ENCODE measurements at regions not wholly inside any gene's neighbourhood (a gene's known extent, or its start where the extent isn't known, plus 50 kb on each side); places are given as distances from the start of the nearest gene placed in this dataset.
A peak's percentile ranks its signal among the peaks of the same experiment; 100 is the strongest.

GRCh38 chr4:1579901-1580691 lies 104.0 kb downstream of the FAM53A start:
- Histone ChIP-seq H3K27me3 (ENCODE audit: control insufficient read depth in 2 of 2, insufficient read depth in 1 of 2, low read length in 1 of 2) (peaks cover 5 to 40% of the 10 kb centered on the region in 2 donors), H3K36me3 (ENCODE audit: control insufficient read depth in 2 of 2, insufficient read depth in 2 of 2, low read length in 1 of 2) (no peaks in the 10 kb centered on the region), H3K4me3 (ENCODE audit: low read length in 2 of 2) (peak overlapping the region; percentile 34 to 56), H3K4me1 (ENCODE audit: control insufficient read depth in 2 of 2, insufficient read depth in 2 of 2, low read length in 2 of 2) (peaks cover 0 to 7% of the 10 kb centered on the region in 2 donors), H3K27ac (ENCODE audit: low read depth in 1 of 2, low read length in 1 of 2) (peak overlapping the region in 1 of 2 donors; percentile 53), H3K9me3 (ENCODE audit: control insufficient read depth in 2 of 2, insufficient read depth in 1 of 2, low read length in 1 of 2) (peaks cover 0 to 2% of the 10 kb centered on the region in 2 donors)
- 1% methylated on average over 46 of the region's 46 CpGs for WGBS
- DNase-seq (ENCODE audit: low read depth in 6 of 9, low spot score in 9 of 9), result peak in 2 of 9 donors; percentile 16 to 54

DNA sequence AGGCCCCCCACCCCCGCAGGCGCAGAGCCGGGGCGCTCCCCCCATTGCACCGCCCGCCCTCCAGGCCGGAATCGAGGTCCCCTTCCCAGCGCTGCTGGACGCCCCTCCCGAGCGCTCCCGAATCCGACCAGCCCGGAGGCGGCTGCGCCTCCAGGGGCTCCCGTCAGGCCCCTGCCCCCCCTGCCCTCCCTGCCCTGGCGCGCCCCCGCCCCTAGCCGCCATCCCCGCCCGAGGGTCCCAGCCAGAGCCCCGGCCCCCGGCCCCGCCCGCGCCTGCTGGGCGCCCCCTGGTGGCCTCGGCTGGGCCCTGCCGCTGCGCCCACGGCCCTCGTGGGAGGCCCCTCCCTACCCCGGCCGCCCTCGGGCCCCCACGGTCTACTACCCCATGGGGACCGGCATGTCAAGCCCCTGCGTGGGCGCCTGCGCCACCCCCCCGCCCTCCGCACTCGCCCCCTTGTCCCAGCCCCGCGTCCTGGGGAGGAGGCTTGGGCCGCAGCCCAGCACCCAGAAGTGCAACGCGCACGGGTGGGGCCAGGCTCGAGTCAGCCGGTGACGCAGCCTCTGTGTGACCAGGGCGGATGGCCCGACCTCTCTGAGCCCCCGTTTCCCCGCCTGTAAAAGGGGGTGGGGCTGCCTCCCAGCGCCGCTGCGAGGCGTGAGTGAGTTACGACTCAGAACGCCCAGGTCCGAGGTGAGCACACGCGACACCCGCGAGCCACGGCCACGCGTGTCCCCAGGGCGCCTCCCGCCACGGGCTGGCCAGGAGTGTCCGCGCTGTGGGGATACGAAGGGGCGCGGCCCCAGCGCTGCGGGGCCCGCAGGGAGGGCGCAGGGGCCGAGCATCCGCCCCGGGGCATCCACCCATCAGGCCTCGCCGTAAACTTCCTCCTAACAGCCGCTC lies 104.9 kb downstream of the FAM53A start:
- Histone ChIP-seq H3K4me1 (ENCODE audit: control insufficient read depth in 2 of 2, insufficient read depth in 2 of 2, low read length in 2 of 2) (peaks cover 0 to 7% of the 10 kb centered on the region in 2 donors), H3K9me3 (ENCODE audit: control insufficient read depth in 2 of 2, insufficient read depth in 1 of 2, low read length in 1 of 2) (peaks cover 0 to 2% of the 10 kb centered on the region in 2 donors), H3K36me3 (ENCODE audit: control insufficient read depth in 2 of 2, insufficient read depth in 2 of 2, low read length in 1 of 2) (no peaks in the 10 kb centered on the region), H3K4me3 (ENCODE audit: low read length in 2 of 2) (peak overlapping the region; percentile 34 to 56), H3K27me3 (ENCODE audit: control insufficient read depth in 2 of 2, insufficient read depth in 1 of 2, low read length in 1 of 2) (peaks cover 5 to 40% of the 10 kb centered on the region in 2 donors), H3K27ac (ENCODE audit: low read depth in 1 of 2, low read length in 1 of 2) (peak overlapping the region in 1 of 2 donors; percentile 53)
- WGBS, result 1% methylated on average over 91 of the region's 91 CpGs
- DNase-seq (ENCODE audit: low read depth in 6 of 9, low spot score in 9 of 9), result peak in 2 of 9 donors; percentile 15 to 40

GRCh38 chr4:1578251-1578773 lies 105.8 kb downstream of the FAM53A start:
- Histone ChIP-seq H3K36me3 (ENCODE audit: control insufficient read depth in 2 of 2, insufficient read depth in 2 of 2, low read length in 1 of 2) (no peaks in the 10 kb centered on the region), H3K4me3 (ENCODE audit: low read length in 2 of 2) (no peak overlapping the region), H3K9me3 (ENCODE audit: control insufficient read depth in 2 of 2, insufficient read depth in 1 of 2, low read length in 1 of 2) (peaks cover 0 to 2% of the 10 kb centered on the region in 2 donors), H3K4me1 (ENCODE audit: control insufficient read depth in 2 of 2, insufficient read depth in 2 of 2, low read length in 2 of 2) (peaks cover 0 to 7% of the 10 kb centered on the region in 2 donors), H3K27me3 (ENCODE audit: control insufficient read depth in 2 of 2, insufficient read depth in 1 of 2, low read length in 1 of 2) (peaks cover 5 to 40% of the 10 kb centered on the region in 2 donors), H3K27ac (ENCODE audit: low read depth in 1 of 2, low read length in 1 of 2) (no peak overlapping the region)
- WGBS, result 51% methylated on average over 34 of the region's 34 CpGs
- no peak for DNase-seq (ENCODE audit: low read depth in 6 of 9, low spot score in 9 of 9)

DNA sequence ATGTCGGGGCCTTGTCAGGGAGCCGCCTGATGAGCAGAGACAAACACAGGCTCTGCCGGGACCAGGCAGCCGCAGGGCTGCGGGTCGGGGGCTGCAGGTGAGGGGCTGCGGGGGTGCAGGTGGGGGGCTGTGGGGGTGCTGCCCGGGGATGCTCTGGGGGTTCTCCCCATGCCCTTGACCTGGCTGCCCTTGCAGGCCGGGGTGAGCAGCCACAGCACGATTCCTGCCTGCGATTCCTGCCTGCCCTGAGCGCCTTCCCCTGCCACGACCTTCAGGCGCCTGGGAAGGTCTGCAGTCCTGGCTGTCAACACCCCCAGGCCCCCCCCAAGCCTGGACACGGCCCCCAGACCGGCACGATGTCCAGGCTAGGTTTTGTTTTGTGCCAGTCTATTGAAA lies 106.3 kb downstream of the FAM53A start:
- H3K36me3 ChIP-seq (ENCODE audit: control insufficient read depth in 2 of 2, insufficient read depth in 2 of 2, low read length in 1 of 2), result no peaks in the 10 kb centered on the region
- H3K27ac ChIP-seq (ENCODE audit: low read depth in 1 of 2, low read length in 1 of 2), result no peak overlapping the region
- H3K4me1 ChIP-seq (ENCODE audit: control insufficient read depth in 2 of 2, insufficient read depth in 2 of 2, low read length in 2 of 2), result peaks cover 0 to 7% of the 10 kb centered on the region in 2 donors
- no peak overlapping the region for H3K4me3 ChIP-seq (ENCODE audit: low read length in 2 of 2)
- peaks cover 0 to 2% of the 10 kb centered on the region in 2 donors for H3K9me3 ChIP-seq (ENCODE audit: control insufficient read depth in 2 of 2, insufficient read depth in 1 of 2, low read length in 1 of 2)
- peaks cover 5 to 40% of the 10 kb centered on the region in 2 donors for H3K27me3 ChIP-seq (ENCODE audit: control insufficient read depth in 2 of 2, insufficient read depth in 1 of 2, low read length in 1 of 2)
- 88% methylated on average over 17 of the region's 17 CpGs for WGBS
- no peak for DNase-seq (ENCODE audit: low read depth in 6 of 9, low spot score in 9 of 9)

- H3K4me1 ChIP-seq (ENCODE audit: control insufficient read depth in 2 of 2, insufficient read depth in 2 of 2, low read length in 2 of 2), result peaks cover 0 to 7% of the 10 kb centered on the region in 2 donors
- H3K4me3 ChIP-seq (ENCODE audit: low read length in 2 of 2), result no peak overlapping the region
- WGBS, result 96% methylated on average over 30 of the region's 30 CpGs
- no peak for DNase-seq (ENCODE audit: low read depth in 6 of 9, low spot score in 9 of 9)
- no peaks in the 10 kb centered on the region for H3K36me3 ChIP-seq (ENCODE audit: control insufficient read depth in 2 of 2, insufficient read depth in 2 of 2, low read length in 1 of 2)
- H3K27ac ChIP-seq (ENCODE audit: low read depth in 1 of 2, low read length in 1 of 2), result no peak overlapping the region
- peaks cover 0 to 2% of the 10 kb centered on the region in 2 donors for H3K9me3 ChIP-seq (ENCODE audit: control insufficient read depth in 2 of 2, insufficient read depth in 1 of 2, low read length in 1 of 2)
- H3K27me3 ChIP-seq (ENCODE audit: control insufficient read depth in 2 of 2, insufficient read depth in 1 of 2, low read length in 1 of 2), result peaks cover 5 to 37% of the 10 kb centered on the region in 2 donors
Observed at GRCh38 chr4:1576961-1577821, 106.9 kb downstream of the FAM53A start.

DNA sequence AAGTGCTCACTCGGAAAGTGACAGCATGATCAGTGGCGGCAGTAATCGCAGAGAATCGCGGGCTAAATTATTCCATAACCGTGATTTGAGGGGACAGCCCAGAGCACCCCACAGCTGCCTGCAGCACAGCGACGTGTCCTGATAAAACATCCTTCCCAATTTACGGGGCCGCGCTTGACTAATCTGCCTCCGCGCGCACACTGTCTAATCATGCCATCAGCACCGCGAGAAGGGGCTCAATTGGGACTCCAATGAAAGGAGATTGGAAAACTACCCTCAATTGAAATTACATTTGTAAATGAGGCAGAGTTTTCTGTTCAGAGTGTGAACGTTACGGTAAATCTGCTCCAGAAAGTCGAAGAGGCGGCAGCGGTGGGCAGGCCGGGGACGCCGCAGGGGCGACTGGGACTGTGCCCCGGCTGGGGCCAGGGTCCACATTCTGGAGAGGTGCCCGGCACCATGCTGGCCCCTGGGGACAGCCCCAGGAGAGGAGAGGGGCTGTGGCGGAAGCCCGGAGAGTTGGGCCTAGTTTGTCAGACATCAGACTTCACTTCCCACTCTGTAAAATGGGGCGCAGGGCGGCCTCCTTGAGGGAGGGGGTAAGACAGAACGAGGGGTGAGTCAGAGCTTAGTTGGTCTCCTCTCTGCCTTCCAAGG lies 107.7 kb downstream of the FAM53A start:
- H3K36me3 ChIP-seq (ENCODE audit: control insufficient read depth in 2 of 2, insufficient read depth in 2 of 2, low read length in 1 of 2), result no peaks in the 10 kb centered on the region
- no peak overlapping the region for H3K27ac ChIP-seq (ENCODE audit: low read depth in 1 of 2, low read length in 1 of 2)
- WGBS, result 96% methylated on average over 32 of the region's 32 CpGs
- no peak overlapping the region for H3K4me3 ChIP-seq (ENCODE audit: low read length in 2 of 2)
- peaks cover 0 to 7% of the 10 kb centered on the region in 2 donors for H3K4me1 ChIP-seq (ENCODE audit: control insufficient read depth in 2 of 2, insufficient read depth in 2 of 2, low read length in 2 of 2)
- H3K9me3 ChIP-seq (ENCODE audit: control insufficient read depth in 2 of 2, insufficient read depth in 1 of 2, low read length in 1 of 2), result peaks cover 0 to 2% of the 10 kb centered on the region in 2 donors
- DNase-seq (ENCODE audit: low read depth in 6 of 9, low spot score in 9 of 9), result no peak
- peaks cover 5 to 35% of the 10 kb centered on the region in 2 donors for H3K27me3 ChIP-seq (ENCODE audit: control insufficient read depth in 2 of 2, insufficient read depth in 1 of 2, low read length in 1 of 2)

DNA sequence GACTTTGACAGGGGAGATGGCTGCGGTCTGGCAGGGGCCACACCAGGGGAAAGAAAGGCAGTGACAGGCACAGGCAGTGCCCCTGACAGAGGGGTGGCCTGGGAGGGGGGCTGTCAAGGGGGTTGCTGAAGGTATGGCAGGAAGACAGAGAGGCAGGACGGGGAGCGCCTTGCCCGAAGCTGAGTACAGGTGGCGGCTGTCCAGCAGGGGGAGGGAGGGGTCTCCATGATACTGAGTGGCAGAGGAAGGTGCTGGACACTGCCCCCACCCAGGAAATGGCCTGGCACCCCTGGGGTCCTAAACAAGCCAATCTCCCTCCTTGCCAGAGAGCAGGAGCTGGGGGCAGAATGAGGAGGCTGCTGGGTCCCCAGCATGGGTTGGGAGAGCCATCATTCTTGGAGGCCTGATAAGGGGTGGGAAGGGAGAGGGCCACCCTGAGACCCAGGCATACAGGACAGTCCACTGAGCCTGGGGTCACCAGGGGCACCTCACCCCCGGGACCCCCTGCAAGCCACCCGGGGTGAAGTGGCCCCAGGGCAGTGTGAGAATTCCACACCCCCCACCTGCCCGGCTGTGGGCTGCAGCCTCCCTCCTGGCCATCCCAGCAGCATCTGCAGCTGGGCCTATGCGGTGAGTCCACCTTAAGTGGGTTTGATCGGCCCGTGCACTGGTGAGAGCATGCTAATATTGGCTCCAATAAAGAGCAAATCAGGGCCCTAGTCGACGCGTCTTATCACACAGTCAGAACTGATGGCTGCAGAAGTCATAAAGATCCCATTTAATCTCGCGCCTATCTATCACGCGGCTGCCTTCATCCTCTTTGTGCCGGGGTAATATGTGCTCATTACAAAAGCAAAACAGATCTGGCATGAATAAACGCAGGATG lies 108.5 kb downstream of the FAM53A start:
- H3K9me3 ChIP-seq (ENCODE audit: control insufficient read depth in 2 of 2, insufficient read depth in 1 of 2, low read length in 1 of 2), result peaks cover 0 to 2% of the 10 kb centered on the region in 2 donors
- no peak overlapping the region for H3K4me3 ChIP-seq (ENCODE audit: low read length in 2 of 2)
- WGBS, result 93% methylated on average over 20 of the region's 20 CpGs
- no peak for DNase-seq (ENCODE audit: low read depth in 6 of 9, low spot score in 9 of 9)
- no peak overlapping the region for H3K27ac ChIP-seq (ENCODE audit: low read depth in 1 of 2, low read length in 1 of 2)
- peaks cover 5 to 33% of the 10 kb centered on the region in 2 donors for H3K27me3 ChIP-seq (ENCODE audit: control insufficient read depth in 2 of 2, insufficient read depth in 1 of 2, low read length in 1 of 2)
- H3K4me1 ChIP-seq (ENCODE audit: control insufficient read depth in 2 of 2, insufficient read depth in 2 of 2, low read length in 2 of 2), result peaks cover 0 to 7% of the 10 kb centered on the region in 2 donors
- H3K36me3 ChIP-seq (ENCODE audit: control insufficient read depth in 2 of 2, insufficient read depth in 2 of 2, low read length in 1 of 2), result no peaks in the 10 kb centered on the region
